ENCODE measurements at regions not wholly inside any gene's neighbourhood (a gene's known extent, or its start where the extent isn't known, plus 50 kb on each side); places are given as distances from the start of the nearest gene placed in this dataset.

DNA sequence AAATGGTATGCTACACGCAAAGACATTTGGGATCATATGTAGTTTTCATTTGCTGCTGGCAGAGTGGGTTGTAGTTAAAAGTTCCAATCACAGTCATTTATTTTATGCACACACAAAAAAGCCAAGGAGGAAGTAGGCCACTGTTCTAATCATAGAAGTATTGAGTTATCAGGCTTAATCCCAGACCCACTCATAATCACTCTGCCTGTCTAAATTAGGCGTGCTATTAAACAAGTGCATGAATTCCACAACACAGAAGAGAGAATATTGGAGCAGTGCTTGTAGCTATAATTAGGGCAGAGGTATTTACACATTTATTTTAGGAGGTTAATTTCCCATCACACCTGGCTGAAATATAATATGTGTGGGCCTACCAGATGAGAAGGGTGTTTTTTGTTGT lies 65.7 kb upstream of the FIGN start:
- TF ChIP-seq RAD21 (IDR thresholded peaks at IDR 0.05; ENCODE audit: low read depth) (no peak), FOXM1 (IDR thresholded peaks at IDR 0.05; ENCODE audit: borderline replicate concordance, low read depth) (no peak), ZBTB7A (IDR thresholded peaks at IDR 0.05; ENCODE audit: low read depth) (no peak), CREB1 (IDR thresholded peaks at IDR 0.05; ENCODE audit: low read depth) (no peak), TEAD4 (IDR thresholded peaks at IDR 0.05) (no peak), TCF12 (IDR thresholded peaks at IDR 0.05; ENCODE audit: low read depth) (no peak), YY1 (IDR thresholded peaks at IDR 0.05; ENCODE audit: low read depth) (no peak), EP300 (IDR thresholded peaks at IDR 0.05; ENCODE audit: borderline replicate concordance) (no peak), EGR1 (IDR thresholded peaks at IDR 0.05) (no peak), CEBPB (IDR thresholded peaks at IDR 0.05) (no peak), NFIC (IDR thresholded peaks at IDR 0.05) (no peak), TAF1 (IDR thresholded peaks at IDR 0.05; ENCODE audit: low read depth) (no peak)
- TF ChIP-seq, protein P1, sequence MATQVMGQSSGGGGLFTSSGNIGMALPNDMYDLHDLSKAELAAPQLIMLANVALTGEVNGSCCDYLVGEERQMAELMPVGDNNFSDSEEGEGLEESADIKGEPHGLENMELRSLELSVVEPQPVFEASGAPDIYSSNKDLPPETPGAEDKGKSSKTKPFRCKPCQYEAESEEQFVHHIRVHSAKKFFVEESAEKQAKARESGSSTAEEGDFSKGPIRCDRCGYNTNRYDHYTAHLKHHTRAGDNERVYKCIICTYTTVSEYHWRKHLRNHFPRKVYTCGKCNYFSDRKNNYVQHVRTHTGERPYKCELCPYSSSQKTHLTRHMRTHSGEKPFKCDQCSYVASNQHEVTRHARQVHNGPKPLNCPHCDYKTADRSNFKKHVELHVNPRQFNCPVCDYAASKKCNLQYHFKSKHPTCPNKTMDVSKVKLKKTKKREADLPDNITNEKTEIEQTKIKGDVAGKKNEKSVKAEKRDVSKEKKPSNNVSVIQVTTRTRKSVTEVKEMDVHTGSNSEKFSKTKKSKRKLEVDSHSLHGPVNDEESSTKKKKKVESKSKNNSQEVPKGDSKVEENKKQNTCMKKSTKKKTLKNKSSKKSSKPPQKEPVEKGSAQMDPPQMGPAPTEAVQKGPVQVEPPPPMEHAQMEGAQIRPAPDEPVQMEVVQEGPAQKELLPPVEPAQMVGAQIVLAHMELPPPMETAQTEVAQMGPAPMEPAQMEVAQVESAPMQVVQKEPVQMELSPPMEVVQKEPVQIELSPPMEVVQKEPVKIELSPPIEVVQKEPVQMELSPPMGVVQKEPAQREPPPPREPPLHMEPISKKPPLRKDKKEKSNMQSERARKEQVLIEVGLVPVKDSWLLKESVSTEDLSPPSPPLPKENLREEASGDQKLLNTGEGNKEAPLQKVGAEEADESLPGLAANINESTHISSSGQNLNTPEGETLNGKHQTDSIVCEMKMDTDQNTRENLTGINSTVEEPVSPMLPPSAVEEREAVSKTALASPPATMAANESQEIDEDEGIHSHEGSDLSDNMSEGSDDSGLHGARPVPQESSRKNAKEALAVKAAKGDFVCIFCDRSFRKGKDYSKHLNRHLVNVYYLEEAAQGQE (IDR thresholded peaks at IDR 0.05; ENCODE audit: low read depth) = no peak
- TF ChIP-seq, protein P2, sequence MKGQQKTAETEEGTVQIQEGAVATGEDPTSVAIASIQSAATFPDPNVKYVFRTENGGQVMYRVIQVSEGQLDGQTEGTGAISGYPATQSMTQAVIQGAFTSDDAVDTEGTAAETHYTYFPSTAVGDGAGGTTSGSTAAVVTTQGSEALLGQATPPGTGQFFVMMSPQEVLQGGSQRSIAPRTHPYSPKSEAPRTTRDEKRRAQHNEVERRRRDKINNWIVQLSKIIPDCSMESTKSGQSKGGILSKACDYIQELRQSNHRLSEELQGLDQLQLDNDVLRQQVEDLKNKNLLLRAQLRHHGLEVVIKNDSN (IDR thresholded peaks at IDR 0.05) = no peak
- TF ChIP-seq, protein P3, sequence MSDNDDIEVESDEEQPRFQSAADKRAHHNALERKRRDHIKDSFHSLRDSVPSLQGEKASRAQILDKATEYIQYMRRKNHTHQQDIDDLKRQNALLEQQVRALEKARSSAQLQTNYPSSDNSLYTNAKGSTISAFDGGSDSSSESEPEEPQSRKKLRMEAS (IDR thresholded peaks at IDR 0.05) = no peak

DNA sequence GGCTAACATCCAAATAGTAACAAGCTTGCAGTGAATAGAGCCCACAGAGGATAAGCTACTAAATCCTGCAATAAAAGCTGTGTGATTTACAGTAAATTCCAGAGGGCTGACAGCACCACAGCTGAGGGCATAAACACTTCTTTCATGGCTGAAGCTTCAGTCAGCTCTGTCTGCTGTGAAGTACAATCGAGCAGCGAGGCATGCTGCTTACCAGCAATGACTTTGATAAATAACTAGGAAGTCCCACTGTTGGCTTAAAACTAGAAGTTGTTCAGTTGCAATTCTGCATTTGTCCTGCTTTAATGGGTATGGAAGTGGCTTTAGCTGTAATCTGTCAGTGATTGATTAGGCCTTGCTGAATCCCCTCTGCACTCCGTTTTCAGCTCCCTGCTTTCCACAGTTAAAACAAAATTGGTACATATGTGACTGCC lies 65.2 kb upstream of the FIGN start:
- TF ChIP-seq CEBPB (IDR thresholded peaks at IDR 0.05) (peak; percentile 28; the same call in 1 of the 2 replicates), YY1 (IDR thresholded peaks at IDR 0.05; ENCODE audit: low read depth) (no peak), NFIC (IDR thresholded peaks at IDR 0.05) (peak; percentile 19; the same call in 1 of the 2 replicates), TEAD4 (IDR thresholded peaks at IDR 0.05) (peak; percentile 87), TCF12 (IDR thresholded peaks at IDR 0.05; ENCODE audit: low read depth) (peak; percentile 77; the same call in 1 of the 2 replicates), RAD21 (IDR thresholded peaks at IDR 0.05; ENCODE audit: low read depth) (peak; percentile 4; the same call in 1 of the 2 replicates), EP300 (IDR thresholded peaks at IDR 0.05; ENCODE audit: borderline replicate concordance) (peak; percentile 73)
- TF ChIP-seq, protein P3 (IDR thresholded peaks at IDR 0.05) = peak; percentile 45; the same call in 1 of the 2 replicates
- TF ChIP-seq, protein P2 (IDR thresholded peaks at IDR 0.05) = no peak

DNA sequence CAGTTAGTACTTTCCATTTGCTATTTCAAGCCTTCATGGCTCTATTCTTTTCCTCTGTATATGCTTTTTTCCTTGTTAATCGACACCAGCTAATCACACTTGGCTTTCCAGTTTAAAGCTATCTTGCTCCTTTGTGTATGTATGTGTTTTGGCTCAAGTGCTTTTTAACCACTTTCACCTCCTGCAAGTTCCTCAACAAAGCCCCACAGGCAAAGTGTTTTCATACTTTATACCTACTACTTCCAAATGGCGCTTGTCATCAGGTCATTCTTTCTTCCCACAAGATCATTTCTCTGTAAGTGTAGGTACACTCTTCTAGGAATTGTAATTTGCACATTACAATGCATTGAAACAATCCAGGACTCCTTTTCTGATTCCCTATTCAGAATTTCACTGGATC lies 64.0 kb upstream of the FIGN start:
- TF ChIP-seq EP300 (IDR thresholded peaks at IDR 0.05; ENCODE audit: borderline replicate concordance) (no peak), YY1 (IDR thresholded peaks at IDR 0.05; ENCODE audit: low read depth) (no peak), TAF1 (IDR thresholded peaks at IDR 0.05; ENCODE audit: low read depth) (no peak), NFIC (IDR thresholded peaks at IDR 0.05) (no peak)
- TF ChIP-seq, protein P1 (IDR thresholded peaks at IDR 0.05; ENCODE audit: low read depth) = no peak
- TF ChIP-seq, protein P3 (IDR thresholded peaks at IDR 0.05) = no peak

DNA sequence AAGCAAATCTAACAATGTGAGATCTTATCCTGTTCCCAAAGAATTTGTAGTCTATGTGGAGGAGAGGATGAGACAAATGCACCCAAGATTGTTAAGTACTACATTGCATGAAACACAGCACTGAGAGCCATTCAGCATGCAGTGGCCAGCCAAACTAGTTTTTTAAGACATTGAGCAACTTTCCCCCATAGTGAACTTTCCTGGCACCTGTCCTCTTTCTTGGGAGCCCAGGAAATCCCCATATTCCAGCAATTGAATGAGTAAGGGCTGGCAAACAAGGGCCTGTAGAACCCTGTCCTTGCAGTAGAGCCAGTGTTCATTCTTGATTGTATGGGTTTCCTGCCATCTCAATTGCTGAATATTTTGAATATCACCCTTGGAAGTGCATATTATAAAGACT lies 58.8 kb upstream of the FIGN start:
- no peak for TF ChIP-seq TAF1 (IDR thresholded peaks at IDR 0.05; ENCODE audit: low read depth)
- no peak for TF ChIP-seq YY1 (IDR thresholded peaks at IDR 0.05; ENCODE audit: low read depth)
- TF ChIP-seq CEBPB (IDR thresholded peaks at IDR 0.05) = peak; percentile 78
- TF ChIP-seq NFIC (IDR thresholded peaks at IDR 0.05) = 0 out of 2 replicates have a peak, but pooled peaks have one; percentile 32
- no peak for TF ChIP-seq TCF12 (IDR thresholded peaks at IDR 0.05; ENCODE audit: low read depth)
- TF ChIP-seq EGR1 (IDR thresholded peaks at IDR 0.05) = no peak

Measured in Ishikawa (cell line).